ENCODE measurements at regions not wholly inside any gene's neighbourhood (a gene's known extent, or its start where the extent isn't known, plus 50 kb on each side); places are given as distances from the start of the nearest gene placed in this dataset.

- DNase-seq (ENCODE audit: low read depth in 1 of 2, low spot score in 1 of 2): no peak
- Histone ChIP-seq H3K4me3 (replicated peaks; ENCODE audit: insufficient read depth, low read length) (no peak overlapping the region), H3K27ac (replicated peaks) (no peak overlapping the region), H3K27me3 (ENCODE audit: insufficient read depth, poor library complexity, severe bottlenecking) (no peaks in the 10 kb centered on the region)
- no peak for TF ChIP-seq POLR2AphosphoS5 (IDR thresholded peaks at IDR 0.05; ENCODE audit: low read depth)
- no peak for TF ChIP-seq CTCF (IDR thresholded peaks at IDR 0.05; ENCODE audit: insufficient read depth, low read length)
- TF ChIP-seq GABPA (IDR thresholded peaks at IDR 0.05; ENCODE audit: low read depth): no peak
- TF ChIP-seq REST (IDR thresholded peaks at IDR 0.05; ENCODE audit: insufficient replicate concordance, low read depth): no peak
- TF ChIP-seq SPI1 (IDR thresholded peaks at IDR 0.05; ENCODE audit: borderline replicate concordance, low read depth): no peak
Observed at GRCh38 chr2:13758412-13758811, 874.1 kb upstream of the LRATD1 start.

GRCh38 chr2:13768274-13768673, 864.2 kb upstream of the LRATD1 start:
- no peak for DNase-seq (ENCODE audit: low read depth in 1 of 2, low spot score in 1 of 2)
- TF ChIP-seq SPI1 (IDR thresholded peaks at IDR 0.05; ENCODE audit: borderline replicate concordance, low read depth) (no peak), REST (IDR thresholded peaks at IDR 0.05; ENCODE audit: insufficient replicate concordance, low read depth) (no peak), CTCF (IDR thresholded peaks at IDR 0.05; ENCODE audit: insufficient read depth, low read length) (no peak), GABPA (IDR thresholded peaks at IDR 0.05; ENCODE audit: low read depth) (no peak), POLR2AphosphoS5 (IDR thresholded peaks at IDR 0.05; ENCODE audit: low read depth) (no peak)
- no peak overlapping the region for H3K4me3 ChIP-seq (replicated peaks; ENCODE audit: insufficient read depth, low read length)

GRCh38 chr2:13770279-13770678, 862.2 kb upstream of the LRATD1 start:
- no peak overlapping the region for H3K4me3 ChIP-seq (replicated peaks; ENCODE audit: insufficient read depth, low read length)
- no peak for TF ChIP-seq GABPA (IDR thresholded peaks at IDR 0.05; ENCODE audit: low read depth)
- no peak for TF ChIP-seq POLR2AphosphoS5 (IDR thresholded peaks at IDR 0.05; ENCODE audit: low read depth)
- no peak for TF ChIP-seq REST (IDR thresholded peaks at IDR 0.05; ENCODE audit: insufficient replicate concordance, low read depth)
- TF ChIP-seq CTCF (IDR thresholded peaks at IDR 0.05; ENCODE audit: insufficient read depth, low read length): no peak
- TF ChIP-seq SPI1 (IDR thresholded peaks at IDR 0.05; ENCODE audit: borderline replicate concordance, low read depth): no peak
- no peaks in the 10 kb centered on the region for H3K27me3 ChIP-seq (ENCODE audit: insufficient read depth, poor library complexity, severe bottlenecking)
- no peak overlapping the region for H3K27ac ChIP-seq (replicated peaks)
- DNase-seq (ENCODE audit: low read depth in 1 of 2, low spot score in 1 of 2): no peak

More at GRCh38 chr2:13768274-13768673, 864.2 kb upstream of the LRATD1 start:
- H3K27ac ChIP-seq (replicated peaks): no peak overlapping the region
- no peaks in the 10 kb centered on the region for H3K27me3 ChIP-seq (ENCODE audit: insufficient read depth, poor library complexity, severe bottlenecking)
